GM21367 (cell line): ENCODE measurements at regions not wholly inside any gene's neighbourhood (a gene's known extent, or its start where the extent isn't known, plus 50 kb on each side); places are given as distances from the start of the nearest gene placed in this dataset.

Experiments
- ATAC-seq: cut with Tn5 transposase; IDR thresholded peaks from one replicate; pipeline ENCODE4 v1.9.1; 2021; ENCODE audit not compliant: unreplicated experiment

DNA sequence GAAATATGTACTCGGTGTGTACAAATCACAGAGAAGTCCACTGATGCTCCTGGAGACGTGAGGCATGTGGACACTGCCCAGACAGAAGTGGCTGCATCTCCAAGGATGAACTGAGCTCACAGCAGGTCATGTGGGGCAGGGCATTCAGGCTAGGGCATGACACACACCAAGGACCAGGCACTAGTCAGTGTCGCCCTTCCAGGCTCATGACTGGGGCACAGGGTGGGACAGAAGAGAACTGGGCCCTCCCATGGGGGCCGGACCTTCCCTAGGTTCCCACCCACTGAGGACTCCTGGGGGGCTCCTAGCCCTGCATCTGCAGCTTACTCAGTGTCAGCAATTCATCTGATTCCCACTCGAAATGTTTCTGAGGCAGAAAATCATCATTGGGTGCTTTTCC lies 256.8 kb upstream of the IRX4 start:
- ATAC-seq: no peak

DNA sequence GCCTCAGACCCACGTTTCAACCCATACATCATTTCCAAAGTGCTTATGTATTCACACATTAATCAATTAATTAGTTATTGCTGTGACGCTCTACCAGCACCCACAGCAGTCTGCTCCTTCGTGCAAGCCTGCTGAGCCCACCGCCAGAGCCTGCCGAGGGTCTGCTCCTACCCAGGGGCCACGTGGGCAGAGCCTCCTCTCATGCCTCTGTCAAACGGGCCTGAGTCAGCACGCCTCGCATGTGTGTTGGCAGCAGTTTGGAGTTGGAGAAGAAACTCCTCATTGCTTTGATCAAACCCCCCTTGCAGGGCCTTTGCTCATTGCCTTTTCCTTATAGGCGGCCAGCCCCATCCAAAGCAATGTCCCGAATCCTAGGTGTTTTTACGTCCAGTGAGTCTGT lies 256.2 kb upstream of the IRX4 start:
- no peak for ATAC-seq

DNA sequence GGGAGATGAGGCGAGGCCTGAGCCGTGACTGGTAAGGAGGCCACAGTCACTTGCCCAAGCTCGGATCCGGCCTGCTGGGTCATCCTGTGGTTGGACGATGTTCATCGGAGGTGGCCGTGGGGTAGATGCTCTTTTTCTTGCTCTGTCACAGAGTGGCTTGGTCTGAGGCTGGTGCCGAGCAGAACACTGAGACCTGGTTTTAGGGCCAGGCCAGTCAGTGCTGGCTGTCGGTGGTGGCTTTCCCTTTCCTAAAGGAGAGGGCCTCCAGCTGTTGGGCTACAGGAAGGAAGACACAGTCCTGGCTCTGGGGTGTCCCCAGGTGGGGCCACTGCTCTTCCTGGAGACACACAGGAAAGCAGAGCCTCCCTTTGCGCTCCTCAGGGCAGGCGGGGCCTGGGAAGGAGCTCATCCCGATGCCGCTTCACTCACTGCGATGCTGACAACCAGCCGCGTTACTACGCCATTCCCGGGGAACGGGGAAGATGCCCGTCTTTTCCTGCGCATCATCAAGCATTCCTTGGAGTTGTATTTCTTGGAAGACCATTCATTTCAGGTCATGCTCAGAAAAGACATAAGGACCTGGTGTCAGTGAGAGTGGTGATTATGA lies 254.8 kb upstream of the IRX4 start:
- no peak for ATAC-seq

DNA sequence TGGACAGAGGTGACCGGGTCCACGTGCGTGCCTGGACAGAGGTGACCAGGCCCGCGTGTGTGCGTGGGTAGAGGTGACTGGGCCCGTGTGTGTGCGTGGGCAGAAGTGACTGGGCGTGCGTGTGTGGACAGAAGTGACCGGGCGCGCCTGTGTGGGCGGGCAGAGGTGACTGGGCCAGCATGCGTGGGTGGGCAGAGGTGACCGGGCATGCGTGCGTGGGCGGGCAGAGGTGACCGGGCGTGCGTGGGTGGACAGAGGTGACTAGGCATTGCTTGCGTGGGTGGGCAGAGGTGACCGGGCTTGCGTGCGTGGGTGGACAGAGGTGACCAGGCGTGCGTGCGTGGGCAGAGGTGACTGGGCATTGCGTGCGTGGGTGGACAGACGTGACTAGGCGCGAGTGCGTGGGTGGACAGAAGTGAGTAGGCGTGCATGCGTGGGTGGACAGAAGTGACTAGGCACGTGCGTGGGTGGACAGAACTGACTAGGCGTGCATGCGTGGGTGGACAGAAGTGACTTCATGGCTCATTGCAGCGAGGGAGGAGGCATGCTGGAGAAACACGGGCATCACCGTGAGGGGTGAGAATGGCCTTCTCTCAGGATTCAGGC lies 254.1 kb upstream of the IRX4 start:
- no peak for ATAC-seq

DNA sequence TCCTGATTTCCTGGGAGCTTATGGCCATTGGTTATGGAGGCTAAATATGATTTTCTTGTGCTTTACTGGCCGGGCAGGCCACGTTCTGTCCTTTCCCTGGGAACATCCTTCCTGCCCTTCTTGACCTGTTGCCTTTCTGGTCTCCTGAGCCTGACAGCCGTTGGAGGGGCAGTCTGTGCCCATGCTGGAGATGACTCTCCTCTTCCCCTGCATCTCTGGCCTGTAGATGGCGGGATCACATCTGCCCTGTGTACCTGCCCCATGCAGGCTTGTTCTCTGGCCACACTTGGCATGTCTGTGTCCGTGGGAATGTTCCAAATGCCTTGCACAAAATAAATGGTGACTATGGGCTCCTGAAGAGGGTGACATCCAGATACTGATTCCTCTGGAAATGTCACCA lies 253.1 kb upstream of the IRX4 start:
- no peak for ATAC-seq

DNA sequence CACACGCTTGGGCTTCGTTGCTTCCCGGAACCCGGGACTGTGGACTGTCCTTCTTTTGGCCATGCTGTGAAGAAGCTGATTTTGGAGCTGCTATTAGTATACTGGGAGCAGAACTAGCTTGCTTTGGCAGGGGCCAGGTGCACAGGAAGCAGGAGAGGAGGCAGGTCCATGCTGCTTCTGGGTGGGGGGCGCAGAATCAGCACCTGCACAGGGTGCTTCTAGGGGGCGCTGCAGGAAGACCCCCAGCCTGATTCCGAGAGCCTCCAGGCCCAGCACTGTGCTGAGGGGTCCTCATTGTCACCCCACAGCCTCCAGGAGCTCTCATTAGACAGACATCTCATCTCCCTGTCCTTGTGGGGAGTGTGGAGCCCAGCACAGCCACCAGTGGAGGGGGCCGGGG lies 252.6 kb upstream of the IRX4 start:
- no peak for ATAC-seq

DNA sequence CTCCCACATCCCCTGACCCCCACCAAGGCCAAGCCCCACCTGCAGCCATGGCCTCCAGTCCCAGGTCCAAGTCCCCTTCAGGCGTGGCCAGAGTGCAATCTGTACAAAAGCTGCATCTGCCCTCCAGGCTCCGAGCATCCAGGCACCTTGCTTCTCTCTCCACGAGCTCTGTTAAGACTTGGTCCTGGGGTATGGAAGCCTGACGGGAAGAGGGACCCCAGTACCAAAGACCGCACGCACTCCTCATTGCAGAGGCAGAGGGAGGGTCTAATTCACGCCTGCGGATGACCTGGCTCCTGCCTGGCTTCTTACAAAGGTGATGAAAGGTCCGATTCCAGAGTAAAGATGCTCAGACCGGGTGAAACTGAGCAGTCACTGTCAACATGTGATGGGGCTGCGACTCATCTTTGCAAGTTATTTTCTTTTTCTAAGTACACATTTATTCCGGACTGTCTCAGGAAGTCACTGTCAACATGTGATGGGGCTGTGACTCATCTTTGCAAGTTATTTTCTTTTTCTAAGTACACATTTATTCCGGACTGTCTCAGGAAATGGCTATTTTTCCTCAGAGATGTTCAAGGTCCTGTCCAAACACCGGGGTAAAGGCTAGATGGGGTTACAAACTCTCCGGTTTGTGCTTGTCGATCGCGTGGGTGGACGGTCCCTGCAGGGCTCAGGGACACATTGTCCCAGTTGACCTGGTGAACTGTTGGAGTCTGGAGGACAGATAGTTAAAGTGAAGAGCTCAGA lies 252.0 kb upstream of the IRX4 start:
- ATAC-seq: no peak

DNA sequence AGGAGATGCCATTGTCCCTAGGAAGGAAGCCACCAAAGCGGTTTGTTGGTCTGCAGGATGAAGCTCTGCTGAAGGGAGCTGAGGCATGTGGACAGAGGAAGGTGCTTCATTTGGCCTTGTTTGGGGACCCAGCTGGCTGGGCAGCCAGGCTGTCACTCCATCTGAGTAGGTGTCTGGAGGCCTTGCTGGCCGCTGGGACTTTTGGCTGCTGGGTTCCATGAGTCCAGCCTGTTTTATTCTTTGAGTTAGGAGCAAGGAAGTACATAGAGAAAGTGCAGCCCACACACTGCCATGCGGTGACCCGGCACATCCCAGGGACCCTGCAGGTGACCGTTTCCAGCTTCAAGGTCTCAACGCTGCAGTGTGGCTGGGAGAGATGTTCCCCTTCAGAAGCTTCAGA lies 251.2 kb upstream of the IRX4 start:
- ATAC-seq: no peak

DNA sequence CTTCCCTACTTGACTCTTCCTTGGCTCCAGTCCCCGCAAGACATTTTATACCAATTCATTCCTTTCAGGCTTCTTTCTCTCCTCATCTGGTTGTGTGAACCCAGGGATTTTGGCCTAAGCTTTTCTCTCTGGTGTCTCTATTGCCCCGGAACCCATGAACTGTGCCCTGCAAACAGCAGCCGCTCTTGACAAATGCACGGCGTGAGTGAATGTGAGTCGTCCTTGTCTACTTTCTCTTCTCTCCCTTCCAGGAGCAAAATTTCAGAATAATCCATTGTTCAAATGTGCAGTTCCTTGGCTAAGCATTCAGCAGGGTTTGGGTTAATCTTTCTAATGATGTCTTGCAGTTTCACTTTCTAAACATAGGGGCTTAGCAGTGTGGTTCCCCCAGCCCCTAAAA lies 250.4 kb upstream of the IRX4 start:
- ATAC-seq: no peak

DNA sequence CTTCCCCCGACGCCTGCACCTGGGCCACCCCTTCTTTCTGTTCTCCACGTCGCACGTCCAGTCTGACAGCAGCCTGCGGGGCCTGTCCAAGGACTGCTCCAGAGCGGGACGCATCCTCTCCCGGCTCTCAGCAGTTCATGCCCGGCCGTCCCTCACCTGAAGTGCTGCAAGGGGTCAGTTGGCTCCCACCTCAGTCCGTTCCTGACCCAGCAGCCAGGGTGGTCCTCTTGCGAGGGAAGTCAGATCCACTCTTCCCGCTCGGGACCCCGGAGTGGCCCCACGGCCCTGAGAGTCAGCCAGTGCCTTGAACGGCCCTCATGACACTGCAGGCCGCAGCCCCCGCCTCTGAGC lies 249.7 kb upstream of the IRX4 start:
- no peak for ATAC-seq

DNA sequence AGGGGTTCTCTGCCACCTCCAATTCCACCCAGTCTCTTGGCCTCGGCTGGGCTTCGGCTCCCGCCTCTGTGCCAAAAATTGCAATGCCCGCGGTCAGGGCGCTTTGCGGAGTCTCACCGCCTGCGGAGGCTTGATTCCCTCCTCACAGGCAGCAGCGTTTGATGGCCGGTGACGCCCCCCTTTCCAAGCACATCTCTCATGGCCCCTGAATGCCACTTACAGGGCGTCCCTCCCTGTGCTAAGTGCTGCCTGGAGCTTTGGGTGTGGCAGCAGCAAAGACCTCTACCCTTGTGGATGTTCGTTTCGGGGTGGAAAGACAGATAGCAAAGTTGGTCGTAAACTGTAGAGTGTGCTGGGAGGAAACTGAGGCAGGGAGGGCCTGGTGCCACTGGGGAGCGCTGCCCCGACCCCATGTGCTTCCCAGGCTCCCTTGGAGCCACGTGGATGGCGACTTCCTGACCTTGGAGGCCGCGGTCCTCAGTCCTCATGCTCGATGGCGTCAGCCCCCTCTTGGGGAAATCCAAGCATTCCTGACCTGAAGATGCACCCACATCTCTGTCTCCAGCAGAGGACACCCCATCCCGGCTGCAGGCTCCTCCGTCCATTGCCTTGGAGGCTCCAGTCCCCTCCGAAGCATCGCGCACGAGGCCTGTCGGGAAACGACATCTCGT lies 249.2 kb upstream of the IRX4 start:
- ATAC-seq: no peak

DNA sequence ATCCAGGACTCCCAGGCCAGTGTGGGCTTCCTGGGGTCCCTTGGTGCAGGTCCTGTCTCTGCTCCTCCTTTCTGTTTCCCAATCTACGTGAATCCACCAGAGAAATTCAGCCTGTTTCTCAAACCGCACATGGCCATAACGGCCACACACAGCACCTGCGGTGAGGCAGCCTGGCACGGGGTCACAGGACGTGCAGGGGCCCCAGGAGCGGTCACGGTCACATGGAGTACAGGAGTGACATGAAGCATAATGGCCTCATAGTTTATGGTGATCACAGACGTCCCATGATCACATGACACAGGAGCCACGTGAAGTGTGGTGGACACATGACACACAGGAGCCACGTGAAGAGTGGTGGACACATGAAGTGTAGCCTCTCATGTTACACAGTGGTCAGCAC lies 248.5 kb upstream of the IRX4 start:
- no peak for ATAC-seq

DNA sequence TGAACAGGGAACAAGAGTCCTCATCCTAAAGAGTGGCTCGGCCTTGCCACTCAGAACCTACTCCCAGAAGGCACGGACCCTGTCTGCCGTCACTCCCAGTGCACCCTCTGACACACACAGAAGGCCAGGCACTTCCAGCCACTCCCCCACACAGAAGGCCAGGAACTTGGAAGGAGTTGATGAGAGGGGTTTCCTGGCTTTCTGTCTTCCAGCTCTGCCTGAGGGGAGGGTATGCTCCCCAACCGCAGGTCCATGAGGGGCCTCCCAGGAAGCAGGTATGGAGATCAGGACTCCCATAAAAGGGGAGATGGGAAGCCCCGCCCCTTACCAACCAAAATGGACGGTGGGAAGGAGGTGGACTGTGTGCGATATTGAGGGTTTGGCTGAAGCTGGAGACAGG lies 247.6 kb upstream of the IRX4 start:
- no peak for ATAC-seq

DNA sequence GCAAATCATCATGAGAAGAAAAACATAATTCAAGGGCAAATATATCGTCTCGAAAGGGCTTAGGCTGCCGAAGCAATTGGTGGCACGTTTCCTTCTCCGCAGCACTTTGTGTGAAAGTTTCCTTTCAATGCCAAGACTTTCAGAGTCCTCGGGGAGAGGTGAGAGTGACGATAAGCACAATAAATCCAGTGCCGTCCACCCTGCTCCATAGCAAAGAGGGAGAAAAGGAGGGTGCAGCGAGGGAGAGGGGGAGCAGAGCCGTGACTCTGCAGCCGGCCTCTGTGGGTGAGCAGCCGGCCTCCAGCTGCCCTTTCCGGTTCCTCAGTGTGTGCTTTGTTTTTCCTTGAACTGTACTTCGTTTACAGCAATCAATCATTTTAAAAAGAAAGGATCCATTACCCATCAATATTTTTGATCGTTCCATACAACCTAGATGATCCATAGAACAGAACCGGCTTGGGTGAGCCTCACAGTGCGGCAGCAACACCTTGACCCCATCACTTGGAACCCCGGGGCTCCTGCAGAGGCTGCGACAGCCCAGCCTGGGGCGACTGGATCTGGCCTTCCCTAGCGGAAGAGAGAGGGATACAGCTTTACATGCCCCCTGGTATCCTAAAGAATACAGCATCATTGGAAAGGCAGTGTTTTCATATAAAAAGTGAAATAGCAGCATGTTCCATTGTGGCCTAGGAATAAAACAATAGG lies 247.0 kb upstream of the IRX4 start:
- no peak for ATAC-seq

DNA sequence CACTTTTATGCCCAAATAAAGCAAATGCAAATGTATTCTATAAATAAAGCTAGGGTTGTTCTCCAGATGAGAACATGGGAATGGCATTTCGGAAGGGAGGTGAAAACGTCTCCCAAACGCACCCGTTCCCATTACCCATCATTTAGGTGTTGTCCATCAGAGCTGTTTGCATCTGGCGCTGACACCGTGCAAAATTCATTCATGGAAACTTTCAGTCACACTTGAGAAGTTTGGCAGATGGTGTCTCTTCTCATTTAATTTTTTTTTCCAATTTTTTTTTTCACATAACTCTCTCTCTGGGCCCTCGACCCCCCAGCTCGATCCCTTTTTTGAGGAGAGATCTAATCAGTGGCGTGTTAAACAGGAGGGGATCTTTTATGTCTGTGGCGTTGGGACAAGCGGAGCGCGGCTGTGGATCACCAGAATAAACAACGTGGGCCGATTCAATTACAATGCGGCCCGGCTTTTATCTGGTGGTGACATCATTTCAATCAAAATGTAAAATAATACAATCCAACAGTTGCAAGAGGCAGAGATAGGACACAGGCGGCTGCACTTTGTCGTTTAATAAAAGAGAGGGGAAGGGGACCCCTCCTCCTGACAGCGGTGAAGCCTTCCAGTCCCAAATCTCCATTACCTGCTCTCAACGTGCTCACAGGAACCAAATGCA lies 246.1 kb upstream of the IRX4 start:
- ATAC-seq: no peak

DNA sequence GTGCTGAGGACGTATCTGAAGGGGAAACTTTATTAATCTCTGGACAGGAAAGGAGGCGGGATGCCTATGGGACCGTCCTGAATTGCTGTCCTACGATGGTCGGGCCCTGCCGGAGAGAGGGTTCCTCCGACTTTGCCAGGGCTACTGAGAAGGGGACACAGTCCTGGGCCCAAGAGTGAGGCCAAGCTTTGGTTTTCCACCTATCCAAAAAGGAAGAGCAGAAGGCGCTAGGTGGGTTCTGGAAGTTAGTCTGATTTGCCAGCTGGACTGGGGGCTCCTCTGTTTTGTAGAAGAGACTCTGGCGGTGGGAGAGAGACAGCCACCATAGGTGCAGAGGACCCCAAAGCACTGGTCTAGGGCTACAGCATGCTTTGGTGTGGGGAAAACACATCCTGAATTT lies 243.8 kb upstream of the IRX4 start:
- no peak for ATAC-seq

DNA sequence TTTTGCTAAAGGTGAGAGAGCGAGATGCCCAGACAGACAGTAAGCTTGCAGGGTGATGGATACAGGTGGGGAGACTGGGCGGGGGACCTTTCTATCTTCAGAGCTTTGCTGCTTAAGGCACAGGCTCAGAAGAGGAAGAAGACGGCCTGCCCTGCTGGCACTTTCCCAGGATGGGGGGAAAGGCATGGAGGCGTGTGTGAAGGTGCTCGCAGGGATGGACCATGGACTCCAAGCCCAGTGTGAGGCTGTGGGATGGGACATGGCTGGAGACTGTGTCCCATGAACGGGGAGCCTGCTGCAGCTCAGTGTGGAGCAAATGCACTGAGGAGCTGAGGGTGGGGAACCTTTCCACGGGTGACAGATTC lies 243.2 kb upstream of the IRX4 start:
- ATAC-seq: no peak

DNA sequence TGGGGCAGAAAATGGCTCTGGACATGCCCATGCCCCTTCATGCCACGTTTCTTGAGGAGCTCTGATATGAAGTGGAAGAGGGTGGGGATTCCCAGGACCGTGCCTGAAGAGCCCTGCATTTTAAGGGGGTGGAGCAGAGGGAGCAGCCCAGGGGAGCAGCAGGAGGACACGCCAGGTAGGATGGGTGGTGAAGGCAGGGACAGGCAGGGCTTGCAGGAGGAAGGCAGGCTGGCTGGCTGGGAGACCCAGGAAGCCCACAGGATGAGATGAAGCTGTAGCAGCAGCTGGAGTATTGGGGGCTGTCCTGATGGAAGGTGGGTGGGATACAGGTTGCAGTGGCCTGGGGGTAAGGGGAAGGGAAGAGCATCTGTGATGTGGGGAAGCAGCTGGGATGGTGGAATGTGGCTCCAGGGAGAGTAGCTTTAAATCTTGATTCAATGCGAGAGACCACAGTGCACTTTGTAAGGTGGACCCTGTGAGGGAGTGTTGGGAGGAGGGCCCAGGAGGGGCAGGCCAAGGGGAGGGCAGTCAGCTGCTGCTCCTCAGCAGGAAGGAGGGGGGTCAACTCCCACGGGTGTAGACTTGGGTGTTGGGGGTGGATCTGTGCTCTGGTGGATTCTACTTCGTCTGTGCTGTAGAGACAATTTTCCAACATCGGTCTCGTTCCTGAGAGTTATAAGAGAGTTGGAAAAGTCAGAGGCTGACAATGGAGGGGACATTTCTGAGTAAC lies 242.6 kb upstream of the IRX4 start:
- ATAC-seq: no peak

DNA sequence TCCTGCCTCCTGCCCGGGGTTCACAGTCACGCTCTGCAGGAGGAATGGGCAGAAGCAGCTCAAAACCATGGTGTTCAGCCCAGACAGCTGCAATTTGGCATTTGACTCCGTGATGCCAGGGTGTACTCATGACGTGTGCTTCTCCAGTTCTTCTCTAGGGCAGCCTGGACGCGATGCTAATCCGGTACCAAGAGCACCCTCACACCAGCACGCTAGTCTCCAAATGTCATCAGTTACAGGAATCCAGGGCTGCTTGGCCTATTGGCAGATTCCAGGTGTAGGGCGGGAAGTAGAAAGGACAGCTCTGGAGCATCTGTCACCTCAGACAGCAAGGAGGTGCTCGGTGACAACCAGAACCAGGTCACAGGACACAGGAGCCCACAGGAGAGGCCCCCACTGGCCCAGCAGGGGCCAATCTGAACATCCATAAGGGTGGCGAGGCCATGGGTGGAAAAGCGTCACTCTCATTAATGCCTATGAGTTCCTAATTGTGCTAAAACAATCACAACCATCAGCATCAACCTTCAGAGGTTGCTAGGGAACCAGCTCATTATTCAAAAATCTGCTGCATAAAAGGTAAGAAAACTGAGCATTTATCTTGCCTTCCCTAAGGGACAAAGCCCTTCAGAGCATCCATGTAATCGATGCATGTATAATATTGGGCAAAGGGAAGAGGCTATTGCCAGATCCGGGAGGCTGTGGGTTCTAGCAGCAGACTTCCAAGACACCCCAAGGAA lies 241.9 kb upstream of the IRX4 start:
- ATAC-seq: no peak

DNA sequence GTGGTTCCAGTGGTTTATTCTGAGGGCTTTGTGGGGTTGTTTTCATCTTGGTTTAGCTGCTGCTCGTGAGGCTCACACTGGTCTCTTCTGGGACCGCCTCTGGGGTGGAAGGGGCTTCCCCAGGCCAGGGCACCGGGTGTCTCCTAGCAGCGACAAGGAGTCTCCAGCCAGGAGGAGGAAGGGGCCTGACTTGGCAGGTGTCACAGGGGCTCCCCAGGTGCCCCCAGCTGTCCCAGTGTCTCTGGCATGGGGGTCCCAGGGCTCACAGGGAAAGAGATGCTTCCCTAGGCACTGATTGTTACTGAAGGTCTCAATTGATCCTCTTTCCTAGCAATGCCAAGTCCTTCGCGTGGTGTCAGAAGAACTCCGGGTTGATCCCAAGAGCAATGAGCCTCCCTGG lies 241.1 kb upstream of the IRX4 start:
- ATAC-seq: no peak
